ENCODE measurements at regions not wholly inside any gene's neighbourhood (a gene's known extent, or its start where the extent isn't known, plus 50 kb on each side); places are given as distances from the start of the nearest gene placed in this dataset.

- Histone ChIP-seq H3K4me2 (ENCODE audit: low read length) (no peak overlapping the region), H3F3A (ENCODE audit: insufficient read depth, low read length) (no peaks in the 10 kb centered on the region), H3K27ac (ENCODE audit: low read depth, low read length, poor library complexity, severe bottlenecking) (no peak overlapping the region), H3K9me2 (ENCODE audit: low read depth, low read length) (no peaks in the 10 kb centered on the region), H3K36me3 (ENCODE audit: insufficient read depth, low read length) (no peaks in the 10 kb centered on the region), H3K4me3 (ENCODE audit: low read depth, low read length, poor library complexity, severe bottlenecking) (no peak overlapping the region), H3K79me2 (ENCODE audit: insufficient read depth, low read length) (no peaks in the 10 kb centered on the region), H3K9me3 (ENCODE audit: low read length) (no peaks in the 10 kb centered on the region), H3K27me3 (ENCODE audit: insufficient read depth, low read length) (no peaks in the 10 kb centered on the region), H2AFZ (ENCODE audit: low read length) (no peak overlapping the region), H4K20me1 (ENCODE audit: insufficient read depth, low read length) (no peaks in the 10 kb centered on the region), H3K9ac (ENCODE audit: low read length) (no peak overlapping the region), H3K4me1 (ENCODE audit: insufficient read depth, low read length, severe bottlenecking) (peaks cover 28% of the 10 kb centered on the region)
- TF ChIP-seq EZH2 (IDR thresholded peaks at IDR 0.05; ENCODE audit: borderline replicate concordance, low read length) = no peak
- no peak for TF ChIP-seq CTCF (IDR thresholded peaks at IDR 0.05; ENCODE audit: low read length)
Observed at GRCh38 chrX:51798701-51799100, 55.5 kb downstream of the GSPT2 start.

- H3F3A ChIP-seq (ENCODE audit: insufficient read depth, low read length) = no peaks in the 10 kb centered on the region
- no peaks in the 10 kb centered on the region for H4K20me1 ChIP-seq (ENCODE audit: insufficient read depth, low read length)
- peak overlapping the region; percentile 76 for H3K4me3 ChIP-seq (ENCODE audit: low read depth, low read length, poor library complexity, severe bottlenecking)
- H3K4me1 ChIP-seq (ENCODE audit: insufficient read depth, low read length, severe bottlenecking) = peaks cover 38% of the 10 kb centered on the region
- H3K79me2 ChIP-seq (ENCODE audit: insufficient read depth, low read length) = peaks cover 26% of the 10 kb centered on the region
- peak overlapping the region; percentile 77 for H3K27ac ChIP-seq (ENCODE audit: low read depth, low read length, poor library complexity, severe bottlenecking)
- H2AFZ ChIP-seq (ENCODE audit: low read length) = no peak overlapping the region
- no peaks in the 10 kb centered on the region for H3K9me3 ChIP-seq (ENCODE audit: low read length)
- peak; percentile 48 for TF ChIP-seq CTCF (IDR thresholded peaks at IDR 0.05; ENCODE audit: low read length)
- TF ChIP-seq EZH2 (IDR thresholded peaks at IDR 0.05; ENCODE audit: borderline replicate concordance, low read length) = no peak
- peak overlapping the region; percentile 69 for H3K4me2 ChIP-seq (ENCODE audit: low read length)
- no peaks in the 10 kb centered on the region for H3K27me3 ChIP-seq (ENCODE audit: insufficient read depth, low read length)
- H3K9ac ChIP-seq (ENCODE audit: low read length) = peak overlapping the region; percentile 76
- peaks cover 16% of the 10 kb centered on the region for H3K36me3 ChIP-seq (ENCODE audit: insufficient read depth, low read length)
- no peaks in the 10 kb centered on the region for H3K9me2 ChIP-seq (ENCODE audit: low read depth, low read length)
Observed at GRCh38 chrX:51802917-51803688, 59.9 kb downstream of the GSPT2 start.

- peak overlapping the region; percentile 76 for H3K4me3 ChIP-seq (ENCODE audit: low read depth, low read length, poor library complexity, severe bottlenecking)
- no peaks in the 10 kb centered on the region for H3K9me3 ChIP-seq (ENCODE audit: low read length)
- peak overlapping the region; percentile 6 for H3K27ac ChIP-seq (ENCODE audit: low read depth, low read length, poor library complexity, severe bottlenecking)
Observed at GRCh38 chrX:51803833-51804232, 60.6 kb downstream of the GSPT2 start.

More at GRCh38 chrX:51803833-51804232, 60.6 kb downstream of the GSPT2 start:
- Histone ChIP-seq H3F3A (ENCODE audit: insufficient read depth, low read length) (no peaks in the 10 kb centered on the region), H3K79me2 (ENCODE audit: insufficient read depth, low read length) (peaks cover 26% of the 10 kb centered on the region), H3K36me3 (ENCODE audit: insufficient read depth, low read length) (peaks cover 16% of the 10 kb centered on the region), H3K4me1 (ENCODE audit: insufficient read depth, low read length, severe bottlenecking) (peaks cover 35% of the 10 kb centered on the region), H4K20me1 (ENCODE audit: insufficient read depth, low read length) (no peaks in the 10 kb centered on the region), H3K27me3 (ENCODE audit: insufficient read depth, low read length) (no peaks in the 10 kb centered on the region), H3K9me2 (ENCODE audit: low read depth, low read length) (no peaks in the 10 kb centered on the region), H3K4me2 (ENCODE audit: low read length) (peak overlapping the region; percentile 69), H3K9ac (ENCODE audit: low read length) (peak overlapping the region; percentile 76), H2AFZ (ENCODE audit: low read length) (no peak overlapping the region)
- TF ChIP-seq CTCF (IDR thresholded peaks at IDR 0.05; ENCODE audit: low read length) (no peak), EZH2 (IDR thresholded peaks at IDR 0.05; ENCODE audit: borderline replicate concordance, low read length) (no peak)

Data from OCI-LY1 (cell line).